ENCODE measurements at regions not wholly inside any gene's neighbourhood (a gene's known extent, or its start where the extent isn't known, plus 50 kb on each side); places are given as distances from the start of the nearest gene placed in this dataset.

- TF ChIP-seq POLR2A (IDR thresholded peaks at IDR 0.05) (no peak), CTCF (IDR thresholded peaks at IDR 0.05) (no peak)
Measured at GRCh38 chr1:13892198-13892597, 192.2 kb downstream of the PRDM2 start.
